ENCODE measurements at regions not wholly inside any gene's neighbourhood (a gene's known extent, or its start where the extent isn't known, plus 50 kb on each side); places are given as distances from the start of the nearest gene placed in this dataset.

GRCh38 chr13:53907891-53908290, 879.3 kb downstream of the OLFM4 start:
- no peak for DNase-seq
- H3K4me1 Mint-ChIP-seq = peaks cover 17 to 20% of the 10 kb centered on the region in 2 experiments
- Histone ChIP-seq H2BK5ac (ENCODE audit: insufficient read length, low read length) (no peak overlapping the region), H3K18ac (ENCODE audit: insufficient read length, low read depth, low read length) (no peak overlapping the region), H2BK120ac (ENCODE audit: low read depth, low read length, poor library complexity, severe bottlenecking) (no peak overlapping the region), H3T11ph (ENCODE audit: low read length) (no peak overlapping the region), H2BK12ac (ENCODE audit: insufficient read length, low read depth, low read length) (no peak overlapping the region), H3K27me3 (ENCODE audit: insufficient read depth, low read length) (no peaks in the 10 kb centered on the region), H3K79me1 (ENCODE audit: insufficient read depth, low read depth, low read length, poor library complexity, severe bottlenecking) (no peaks in the 10 kb centered on the region), H4K5ac (ENCODE audit: insufficient read length, low read depth, low read length) (no peak overlapping the region), H3K27ac (ENCODE audit: insufficient read length, low read depth, low read length) (no peak overlapping the region), H3K9me3 (ENCODE audit: control insufficient read depth, low read depth, low read length) (no peaks in the 10 kb centered on the region), H2BK20ac (ENCODE audit: low read depth, low read length, poor library complexity, severe bottlenecking) (no peak overlapping the region), H3K4me2 (ENCODE audit: insufficient read depth, insufficient read length, low read length) (no peak overlapping the region), H2BK15ac (ENCODE audit: low read depth, low read length) (no peak overlapping the region), H3K4ac (ENCODE audit: low read depth, low read length) (no peak overlapping the region), H4K8ac (replicated peaks; ENCODE audit: insufficient read length, low read depth, low read length) (no peak overlapping the region), H3K4me1 (ENCODE audit: insufficient read depth, low read length) (0 out of 2 replicates have a peak, but pooled peaks cover 2% of the 10 kb centered on the region), H3K9ac (ENCODE audit: extremely low read depth, insufficient read length, low read length) (no peak overlapping the region), H2AK5ac (ENCODE audit: insufficient read length, low read length) (no peak overlapping the region), H2AFZ (ENCODE audit: low read length) (no peak overlapping the region), H4K20me1 (ENCODE audit: control insufficient read depth, insufficient read depth, insufficient read length) (no peaks in the 10 kb centered on the region), H3K23ac (ENCODE audit: insufficient read length, low read depth, low read length) (no peak overlapping the region), H4K91ac (ENCODE audit: insufficient read length, low read depth, low read length) (no peak overlapping the region), H3K79me2 (ENCODE audit: insufficient read depth, low read length) (no peaks in the 10 kb centered on the region), H3K23me2 (ENCODE audit: insufficient read length, low read depth, low read length, poor library complexity, severe bottlenecking) (no peaks in the 10 kb centered on the region), H3K56ac (ENCODE audit: insufficient read length, low read depth, low read length) (no peak overlapping the region), H3K14ac (ENCODE audit: insufficient read depth, low read length) (no peak overlapping the region)
- WGBS (ENCODE audit: extremely low coverage, insufficient read length, low lambda C conversion rate) = no CpG with 5 or more reads among the region's 2 CpGs
- no peak overlapping the region for H3K4me3 Mint-ChIP-seq
- no peaks in the 10 kb centered on the region for H3K9me3 Mint-ChIP-seq
- H3K36me3 Mint-ChIP-seq (ENCODE audit: insufficient read depth in 1 of 3, low read depth in 3 of 3) = no peaks in the 10 kb centered on the region
- no peaks in the 10 kb centered on the region for H3K27me3 Mint-ChIP-seq (ENCODE audit: low read depth)
- H3K27ac Mint-ChIP-seq = no peak overlapping the region
- TF ChIP-seq CTCF (conservative IDR thresholded peaks at IDR 0.05) = no peak

Measured in H9 (cell line).